Effector memory CD8-positive, alpha-beta T cell (primary cell): ENCODE measurements at regions not wholly inside any gene's neighbourhood (a gene's known extent, or its start where the extent isn't known, plus 50 kb on each side); places are given as distances from the start of the nearest gene placed in this dataset.
"Not testable (repeated sequence)": the region's sequence is repeated elsewhere in the genome, so short reads cannot be mapped to it uniquely, and the experiment has no call there.

Experiments used
- ATAC-seq: fragments of 150-1000 bp; cut with Tn5 transposase; replicated peaks from 2 replicates; pipeline ENCODE4 v1.10.0; 2021; ENCODE audit warnings: mild to moderate bottlenecking, moderate library complexity
- DNase-seq, 3 experiments: peaks; one replicate each; pipeline ENCODE4 v3.0.0; 2021
- H3K27ac Mint-ChIP-seq, 2 donors: one replicate each; pipeline ENCODE4 v1.8.0; 2022; ENCODE audit warnings: mild to moderate bottlenecking in 2 of 2, mixed read lengths in 2 of 2, moderate library complexity in 2 of 2
- H3K27me3 Mint-ChIP-seq, 2 donors: one replicate each; pipeline ENCODE4 v1.8.0; 2022; ENCODE audit warnings: mixed read lengths in 2 of 2
- H3K36me3 Mint-ChIP-seq: one replicate; pipeline ENCODE4 v1.8.0; 2022; ENCODE audit warnings: mild to moderate bottlenecking, moderate library complexity, mixed read lengths; ENCODE audit not compliant: insufficient read depth
- H3K4me1 Mint-ChIP-seq, 2 donors: one replicate each; pipeline ENCODE4 v1.8.0; 2022; ENCODE audit warnings: low read depth in 2 of 2, mixed read lengths in 2 of 2
- H3K4me3 Mint-ChIP-seq, 2 donors: one replicate each; pipeline ENCODE4 v1.8.0; 2022; ENCODE audit warnings: mild to moderate bottlenecking in 2 of 2, mixed read lengths in 2 of 2, moderate library complexity in 2 of 2
- H3K9me3 Mint-ChIP-seq, 2 donors: one replicate each; pipeline ENCODE4 v1.8.0; 2022; ENCODE audit warnings: mixed read lengths in 2 of 2

- not testable (repeated sequence) for H3K36me3 Mint-ChIP-seq, ATAC-seq, H3K27ac Mint-ChIP-seq, H3K27me3 Mint-ChIP-seq, H3K4me3 Mint-ChIP-seq, H3K9me3 Mint-ChIP-seq, H3K4me1 Mint-ChIP-seq, DNase-seq
Observed at GRCh38 chr18:14952444-14953077, 204.6 kb downstream of the ANKRD30B start.

GRCh38 chr18:14958701-14959100 is 210.7 kb downstream of the ANKRD30B start:
- H3K9me3 Mint-ChIP-seq = no peaks in the 10 kb centered on the region
- ATAC-seq (no peak), DNase-seq (no peak)
- H3K27ac Mint-ChIP-seq = no peak overlapping the region
- H3K36me3 Mint-ChIP-seq = no peaks in the 10 kb centered on the region
- H3K4me3 Mint-ChIP-seq = no peak overlapping the region
- no peaks in the 10 kb centered on the region for H3K4me1 Mint-ChIP-seq
- no peaks in the 10 kb centered on the region for H3K27me3 Mint-ChIP-seq

- no peaks in the 10 kb centered on the region for H3K4me1 Mint-ChIP-seq
- H3K4me3 Mint-ChIP-seq = no peak overlapping the region
- no peak overlapping the region for H3K27ac Mint-ChIP-seq
- no peak for DNase-seq
- H3K36me3 Mint-ChIP-seq = no peaks in the 10 kb centered on the region
- no peaks in the 10 kb centered on the region for H3K9me3 Mint-ChIP-seq
- no peaks in the 10 kb centered on the region for H3K27me3 Mint-ChIP-seq
- no peak for ATAC-seq
Observed at GRCh38 chr18:14959550-14959949, 211.6 kb downstream of the ANKRD30B start.

- ATAC-seq (no peak), DNase-seq (no peak)
- no peaks in the 10 kb centered on the region for H3K4me1 Mint-ChIP-seq
- no peak overlapping the region for H3K27ac Mint-ChIP-seq
- no peak overlapping the region for H3K4me3 Mint-ChIP-seq
- no peaks in the 10 kb centered on the region for H3K27me3 Mint-ChIP-seq
- no peaks in the 10 kb centered on the region for H3K36me3 Mint-ChIP-seq
- H3K9me3 Mint-ChIP-seq = no peaks in the 10 kb centered on the region
Observed at GRCh38 chr18:14961991-14962390, 214.0 kb downstream of the ANKRD30B start.

GRCh38 chr18:14962626-14963025 is 214.7 kb downstream of the ANKRD30B start:
- H3K27ac Mint-ChIP-seq = no peak overlapping the region
- ATAC-seq (no peak), DNase-seq (no peak)
- no peaks in the 10 kb centered on the region for H3K27me3 Mint-ChIP-seq
- no peaks in the 10 kb centered on the region for H3K4me1 Mint-ChIP-seq
- H3K4me3 Mint-ChIP-seq = no peak overlapping the region
- no peaks in the 10 kb centered on the region for H3K9me3 Mint-ChIP-seq
- no peaks in the 10 kb centered on the region for H3K36me3 Mint-ChIP-seq

- Mint-ChIP-seq H3K36me3 (no peaks in the 10 kb centered on the region), H3K4me1 (no peaks in the 10 kb centered on the region), H3K4me3 (no peak overlapping the region), H3K27ac (no peak overlapping the region), H3K27me3 (no peaks in the 10 kb centered on the region), H3K9me3 (no peaks in the 10 kb centered on the region)
- no peak for DNase-seq
- no peak for ATAC-seq
Observed at GRCh38 chr18:14963246-14963645, 215.3 kb downstream of the ANKRD30B start.

GRCh38 chr18:14964002-14964401 is 216.0 kb downstream of the ANKRD30B start:
- H3K4me3 Mint-ChIP-seq = no peak overlapping the region
- no peaks in the 10 kb centered on the region for H3K36me3 Mint-ChIP-seq
- no peaks in the 10 kb centered on the region for H3K9me3 Mint-ChIP-seq
- no peaks in the 10 kb centered on the region for H3K4me1 Mint-ChIP-seq
- no peak for ATAC-seq
- no peak overlapping the region for H3K27ac Mint-ChIP-seq
- H3K27me3 Mint-ChIP-seq = no peaks in the 10 kb centered on the region
- no peak for DNase-seq

GRCh38 chr18:14964406-14964805 is 216.4 kb downstream of the ANKRD30B start:
- no peaks in the 10 kb centered on the region for H3K36me3 Mint-ChIP-seq
- DNase-seq (no peak), ATAC-seq (no peak)
- no peaks in the 10 kb centered on the region for H3K27me3 Mint-ChIP-seq
- no peak overlapping the region for H3K27ac Mint-ChIP-seq
- no peaks in the 10 kb centered on the region for H3K9me3 Mint-ChIP-seq
- no peak overlapping the region for H3K4me3 Mint-ChIP-seq
- no peaks in the 10 kb centered on the region for H3K4me1 Mint-ChIP-seq

- ATAC-seq = not testable (repeated sequence)
Observed at GRCh38 chr18:14964976-14965375, 217.0 kb downstream of the ANKRD30B start.

GRCh38 chr18:14965553-14965952 is 217.6 kb downstream of the ANKRD30B start:
- no peak overlapping the region for H3K27ac Mint-ChIP-seq
- ATAC-seq (no peak), DNase-seq (no peak)
- no peaks in the 10 kb centered on the region for H3K36me3 Mint-ChIP-seq
- H3K27me3 Mint-ChIP-seq = no peaks in the 10 kb centered on the region
- H3K4me1 Mint-ChIP-seq = no peaks in the 10 kb centered on the region
- H3K9me3 Mint-ChIP-seq = no peaks in the 10 kb centered on the region
- no peak overlapping the region for H3K4me3 Mint-ChIP-seq

More at GRCh38 chr18:14964976-14965375, 217.0 kb downstream of the ANKRD30B start:
- not testable (repeated sequence) for DNase-seq, H3K9me3 Mint-ChIP-seq, H3K4me1 Mint-ChIP-seq, H3K4me3 Mint-ChIP-seq, H3K27me3 Mint-ChIP-seq, H3K27ac Mint-ChIP-seq, H3K36me3 Mint-ChIP-seq

- not testable (repeated sequence) for H3K27ac Mint-ChIP-seq, H3K4me1 Mint-ChIP-seq, H3K36me3 Mint-ChIP-seq, H3K9me3 Mint-ChIP-seq, H3K27me3 Mint-ChIP-seq, ATAC-seq, DNase-seq, H3K4me3 Mint-ChIP-seq
Observed at GRCh38 chr18:14967246-14967645, 219.3 kb downstream of the ANKRD30B start.

- no peaks in the 10 kb centered on the region for H3K9me3 Mint-ChIP-seq
- no peak for ATAC-seq
Observed at GRCh38 chr18:14969500-14969899, 221.5 kb downstream of the ANKRD30B start.

GRCh38 chr18:14970027-14970426 is 222.1 kb downstream of the ANKRD30B start:
- Mint-ChIP-seq H3K36me3 (no peaks in the 10 kb centered on the region), H3K4me3 (no peak overlapping the region), H3K27ac (no peak overlapping the region), H3K4me1 (no peaks in the 10 kb centered on the region), H3K9me3 (no peaks in the 10 kb centered on the region), H3K27me3 (peaks cover 4% of the 10 kb centered on the region in 2 donors)
- DNase-seq (no peak), ATAC-seq (no peak)

More at GRCh38 chr18:14969500-14969899, 221.5 kb downstream of the ANKRD30B start:
- Mint-ChIP-seq H3K4me1 (no peaks in the 10 kb centered on the region), H3K4me3 (no peak overlapping the region), H3K36me3 (no peaks in the 10 kb centered on the region), H3K27me3 (peaks cover 0 to 4% of the 10 kb centered on the region in 2 donors), H3K27ac (no peak overlapping the region)
- DNase-seq = no peak

- Mint-ChIP-seq H3K9me3 (no peaks in the 10 kb centered on the region), H3K36me3 (no peaks in the 10 kb centered on the region), H3K27me3 (peaks cover 4 to 12% of the 10 kb centered on the region in 2 donors), H3K27ac (no peak overlapping the region), H3K4me3 (no peak overlapping the region), H3K4me1 (no peaks in the 10 kb centered on the region)
- DNase-seq = no peak
- no peak for ATAC-seq
Observed at GRCh38 chr18:14971461-14972185, 223.7 kb downstream of the ANKRD30B start.
